ES-I3 (cell line): ENCODE measurements at regions not wholly inside any gene's neighbourhood (a gene's known extent, or its start where the extent isn't known, plus 50 kb on each side); places are given as distances from the start of the nearest gene placed in this dataset.
"Not testable (repeated sequence)": the region's sequence is repeated elsewhere in the genome, so short reads cannot be mapped to it uniquely, and the experiment has no call there.

Experiments used
- H3K36me3 ChIP-seq: 2 replicates; pipeline ENCODE4 v1.6.1; 2013; ENCODE audit warnings: mild to moderate bottlenecking, low read length, control low read depth, moderate library complexity; ENCODE audit not compliant: insufficient read depth
- H3K4me1 ChIP-seq: 2 replicates; pipeline ENCODE4 v1.6.1; 2013; ENCODE audit warnings: mild to moderate bottlenecking, control low read depth, low read length; ENCODE audit not compliant: insufficient read depth
- H3K9ac ChIP-seq: 2 replicates; pipeline ENCODE4 v1.6.1; 2013; ENCODE audit warnings: low read depth, mild to moderate bottlenecking, low read length, moderate library complexity
- H3K9me3 ChIP-seq: 2 replicates; pipeline ENCODE4 v1.6.1; 2013; ENCODE audit warnings: mild to moderate bottlenecking, low read length, moderate library complexity; ENCODE audit not compliant: control insufficient read depth, insufficient read depth

DNA sequence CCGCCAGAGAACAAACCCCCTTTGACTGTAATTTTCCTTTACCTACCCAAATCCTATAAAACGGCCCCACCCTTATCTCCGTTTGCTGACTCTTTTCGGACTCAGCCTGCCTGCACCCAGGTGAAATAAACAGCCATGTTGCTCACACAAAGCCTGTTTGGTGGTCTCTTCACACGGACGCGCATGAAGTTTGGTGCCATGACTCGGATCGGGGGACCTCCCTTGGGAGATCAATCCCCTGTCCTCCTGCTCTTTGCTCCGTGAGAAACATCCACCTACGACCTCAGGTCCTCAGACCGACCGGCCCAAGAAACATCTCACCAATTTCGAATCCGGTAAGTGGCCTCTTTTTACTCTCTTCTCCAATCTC lies 52.1 kb upstream of the FAM124A start:
- Histone ChIP-seq H3K9ac (peak overlapping the region; percentile 68), H3K4me1 (peaks cover 27% of the 10 kb centered on the region), H3K36me3 (peaks cover 11% of the 10 kb centered on the region)
- not testable (repeated sequence) for H3K9me3 ChIP-seq

DNA sequence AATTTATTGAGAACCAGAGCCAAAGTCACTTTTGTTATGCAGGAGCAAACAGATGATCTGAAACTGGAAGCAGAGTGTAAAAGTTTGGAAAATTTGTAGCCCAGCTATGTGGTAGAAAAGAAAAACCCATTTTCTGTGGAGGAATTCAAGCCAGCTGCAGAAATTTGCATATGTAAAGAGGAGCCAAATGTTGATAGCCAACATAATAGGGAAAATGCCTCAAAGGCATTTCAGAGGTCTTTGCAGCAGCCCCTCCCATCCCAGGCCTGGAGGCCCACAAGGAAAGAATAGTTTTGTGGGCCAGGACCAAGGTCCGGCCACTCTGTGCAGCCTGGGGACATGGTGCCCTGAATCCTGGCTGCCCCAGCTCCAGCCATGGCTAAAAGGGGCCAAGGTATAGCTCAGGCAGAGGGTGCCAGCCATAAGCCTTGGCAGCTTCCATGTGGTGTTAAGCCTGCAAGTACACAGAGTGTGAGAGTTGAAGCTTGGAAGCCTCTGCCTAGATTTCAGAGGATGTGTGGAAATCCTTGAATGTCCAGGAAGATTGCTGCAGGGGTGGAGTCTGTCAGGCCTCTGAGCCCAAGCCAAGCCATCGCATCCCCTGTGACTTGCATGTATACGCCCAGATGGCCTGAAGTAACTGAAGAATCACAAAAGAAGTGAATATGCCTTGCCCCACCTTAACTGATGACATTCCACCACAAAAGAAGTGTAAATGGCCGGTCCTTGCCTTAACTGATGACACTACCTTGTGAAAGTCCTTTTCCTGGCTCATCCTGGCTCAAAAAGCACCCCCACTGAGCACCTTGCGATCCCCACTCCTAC lies 52.7 kb upstream of the FAM124A start:
- H3K9me3 ChIP-seq, H3K36me3 ChIP-seq: not testable (repeated sequence)
- H3K4me1 ChIP-seq: peaks cover 22% of the 10 kb centered on the region
- H3K9ac ChIP-seq: peak overlapping the region; percentile 68

DNA sequence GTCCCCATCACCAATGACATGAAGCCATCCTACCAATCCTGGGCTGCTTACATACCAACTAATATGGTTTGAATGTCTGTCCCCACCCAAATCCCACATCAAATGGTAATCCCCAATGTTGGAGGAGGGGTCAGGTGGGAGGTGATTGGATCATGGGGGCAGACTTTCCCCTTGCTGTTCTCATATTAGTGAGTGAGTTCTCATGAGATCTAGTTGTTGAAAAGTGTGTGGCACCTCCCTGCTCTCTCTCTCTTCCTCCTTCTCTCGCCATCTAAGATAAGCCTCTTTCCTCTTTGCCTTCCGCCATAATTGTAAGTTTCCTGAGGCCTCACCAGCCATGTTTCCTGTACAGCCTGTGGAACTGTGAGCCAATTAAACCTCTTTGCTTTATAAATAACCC lies 53.6 kb upstream of the FAM124A start:
- Histone ChIP-seq H3K4me1 (peaks cover 28% of the 10 kb centered on the region), H3K36me3 (peaks cover 4% of the 10 kb centered on the region; the same call in 1 of the 2 replicates), H3K9ac (peak overlapping the region; percentile 41), H3K9me3 (no peaks in the 10 kb centered on the region)

DNA sequence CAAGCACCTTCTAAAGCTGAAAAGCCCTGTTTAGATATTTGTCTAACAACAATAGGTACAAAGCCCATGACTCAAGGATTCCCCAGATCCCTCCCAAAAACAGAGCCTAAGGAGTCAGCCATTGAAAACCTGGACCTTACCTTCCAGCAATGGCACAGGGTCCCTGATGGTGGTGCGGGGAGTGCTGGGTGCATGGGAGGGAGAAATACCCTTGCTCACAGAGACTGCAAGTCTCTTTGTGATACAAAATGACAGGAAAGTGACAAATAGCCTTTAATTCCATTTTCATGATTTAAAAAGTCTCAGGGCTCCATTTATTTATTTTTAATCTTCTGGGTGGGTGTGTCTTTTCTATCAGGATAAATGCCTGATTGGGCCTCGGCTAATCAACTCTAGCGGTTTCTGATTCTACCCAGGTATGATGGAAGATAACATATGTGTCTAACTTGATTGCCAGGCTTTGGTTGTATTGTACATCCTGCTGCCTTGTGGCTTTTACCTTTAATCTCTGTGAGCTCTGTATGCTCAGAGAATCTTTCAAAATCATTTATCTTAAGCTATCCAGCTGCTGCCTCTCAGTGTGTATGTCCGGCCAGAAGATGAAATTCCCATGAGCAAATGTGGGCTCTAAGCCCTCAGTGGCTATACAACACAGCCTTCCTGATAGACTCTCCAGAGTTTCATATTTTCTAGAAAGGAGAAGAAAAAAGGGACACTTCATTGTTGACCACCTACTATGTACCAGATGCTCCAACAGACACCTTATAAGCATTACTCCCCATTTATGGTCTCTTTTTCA lies 54.6 kb upstream of the FAM124A start:
- no peaks in the 10 kb centered on the region for H3K9me3 ChIP-seq
- H3K9ac ChIP-seq: no peak overlapping the region
- H3K36me3 ChIP-seq: peaks cover 2% of the 10 kb centered on the region; the same call in 1 of the 2 replicates
- H3K4me1 ChIP-seq: peaks cover 38% of the 10 kb centered on the region

DNA sequence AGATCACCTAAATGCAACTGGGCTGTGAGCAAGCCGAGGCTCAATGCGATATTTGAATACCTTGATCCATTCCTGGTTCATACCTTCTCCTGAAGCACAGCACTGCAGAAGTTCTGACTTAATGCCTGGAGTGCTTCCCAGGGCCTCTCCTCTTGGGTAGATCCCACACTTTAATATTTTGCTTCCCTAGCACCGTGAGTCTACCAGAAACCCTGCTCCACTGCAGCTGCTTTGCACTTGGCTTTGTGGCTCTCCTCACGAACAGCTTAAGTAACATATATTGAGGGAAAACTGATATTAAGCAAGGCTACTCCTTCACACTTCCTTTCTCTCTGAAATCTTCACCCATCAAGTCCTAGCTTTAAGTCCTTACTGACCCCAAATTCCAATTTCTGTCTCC lies 51.6 kb upstream of the C13orf42 start:
- H3K9ac ChIP-seq: no peak overlapping the region
- H3K36me3 ChIP-seq: no peaks in the 10 kb centered on the region
- H3K4me1 ChIP-seq: peaks cover 46% of the 10 kb centered on the region
- H3K9me3 ChIP-seq: no peaks in the 10 kb centered on the region
